HUES6 (cell line): ENCODE measurements at regions not wholly inside any gene's neighbourhood (a gene's known extent, or its start where the extent isn't known, plus 50 kb on each side); places are given as distances from the start of the nearest gene placed in this dataset.

Experiments
- H3K27ac ChIP-seq: 2 replicates; pipeline ENCODE4 v1.7.0; 2013; ENCODE audit warnings: low read depth, mild to moderate bottlenecking, low read length, inconsistent platforms
- H3K27me3 ChIP-seq: 2 replicates; pipeline ENCODE4 v1.6.1; 2013; ENCODE audit warnings: low read length; ENCODE audit not compliant: control insufficient read depth, insufficient read depth
- H3K36me3 ChIP-seq: 2 replicates; pipeline ENCODE4 v1.6.1; 2013; ENCODE audit warnings: low read length; ENCODE audit not compliant: control insufficient read depth, insufficient read depth
- H3K4me1 ChIP-seq: 2 replicates; pipeline ENCODE4 v1.6.1; 2013; ENCODE audit warnings: low read length; ENCODE audit not compliant: control insufficient read depth, insufficient read depth
- H3K4me3 ChIP-seq: 2 replicates; pipeline ENCODE4 v1.5.1; 2013; ENCODE audit warnings: low read depth, low read length
- H3K9ac ChIP-seq: one replicate; pipeline ENCODE4 v1.6.1; 2013; ENCODE audit warnings: mild to moderate bottlenecking, low read length
- H3K9me3 ChIP-seq: 2 replicates; pipeline ENCODE4 v1.6.1; 2013; ENCODE audit warnings: low read depth, low read length; ENCODE audit not compliant: control insufficient read depth, insufficient read depth

DNA sequence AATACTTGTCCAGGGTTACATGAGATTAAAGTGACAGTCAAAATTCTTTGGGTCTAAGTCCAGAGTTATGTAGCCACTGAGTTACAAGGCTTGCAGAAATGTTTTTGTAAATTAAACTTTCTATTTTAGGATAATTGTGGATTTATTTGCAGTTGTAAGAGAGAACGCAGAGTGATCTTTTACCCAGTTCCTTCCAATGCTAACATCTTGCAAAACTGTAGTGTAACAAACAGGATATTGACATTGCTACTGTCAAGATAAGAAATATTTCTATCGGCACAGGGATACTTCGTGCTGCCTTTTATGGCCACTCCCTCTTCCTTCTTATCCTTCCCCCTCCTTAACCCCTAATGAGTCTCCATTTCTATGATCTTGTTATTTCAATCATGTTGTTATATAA is 1022.9 kb downstream of the MCTP2 start:
- H3K4me1 ChIP-seq = no peaks in the 10 kb centered on the region

DNA sequence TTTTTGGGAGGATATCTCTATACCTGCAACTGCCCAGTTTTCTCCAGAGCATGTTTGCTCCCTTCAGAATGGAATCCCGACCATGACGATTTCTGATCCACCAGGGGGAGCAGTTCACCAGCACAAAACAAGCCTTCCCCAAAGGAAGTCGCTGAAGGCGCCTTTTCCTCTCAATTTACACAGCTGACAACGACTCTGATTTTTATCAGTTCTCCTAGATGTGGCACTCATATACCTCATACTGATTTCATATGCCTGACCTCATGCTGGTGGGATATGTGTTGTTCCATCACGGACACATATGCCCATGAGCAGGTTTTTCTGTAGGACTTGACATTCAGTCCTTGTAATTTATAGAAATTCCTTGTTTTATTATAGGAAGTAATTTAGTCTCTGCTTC is 1028.2 kb downstream of the MCTP2 start:
- H3K27ac ChIP-seq = no peak overlapping the region
- no peaks in the 10 kb centered on the region for H3K36me3 ChIP-seq
- no peak overlapping the region for H3K4me3 ChIP-seq
- no peak overlapping the region for H3K9ac ChIP-seq
- H3K4me1 ChIP-seq = peaks cover 7% of the 10 kb centered on the region; the same call in 1 of the 2 replicates
- no peaks in the 10 kb centered on the region for H3K9me3 ChIP-seq
- no peaks in the 10 kb centered on the region for H3K27me3 ChIP-seq

More for the DNA sequence above, 1022.9 kb downstream of the MCTP2 start:
- Histone ChIP-seq H3K4me3 (no peak overlapping the region), H3K9me3 (no peaks in the 10 kb centered on the region), H3K9ac (no peak overlapping the region), H3K27ac (no peak overlapping the region), H3K27me3 (no peaks in the 10 kb centered on the region), H3K36me3 (no peaks in the 10 kb centered on the region)

DNA sequence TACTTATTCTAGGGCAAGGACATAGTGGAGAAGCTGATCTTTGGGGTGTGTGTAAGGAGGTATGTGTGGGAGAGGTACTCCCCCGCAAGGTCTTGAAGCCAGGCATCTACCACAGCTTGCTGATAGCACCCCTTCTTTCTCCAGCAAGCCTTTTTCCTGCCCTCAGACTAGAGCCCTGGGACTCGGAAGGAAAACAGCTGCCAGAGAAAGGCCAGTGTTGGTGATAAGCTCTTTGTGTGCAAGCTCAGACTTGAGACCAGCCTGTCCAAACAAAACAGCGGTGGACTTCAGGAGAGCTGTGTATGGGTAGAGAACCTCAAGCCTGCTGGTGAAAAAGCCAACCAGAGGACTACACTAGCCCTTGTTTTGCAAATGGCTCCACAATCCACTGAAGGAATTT is 1028.6 kb downstream of the MCTP2 start:
- Histone ChIP-seq H3K4me1 (peaks cover 7% of the 10 kb centered on the region; the same call in 1 of the 2 replicates), H3K27ac (no peak overlapping the region)

DNA sequence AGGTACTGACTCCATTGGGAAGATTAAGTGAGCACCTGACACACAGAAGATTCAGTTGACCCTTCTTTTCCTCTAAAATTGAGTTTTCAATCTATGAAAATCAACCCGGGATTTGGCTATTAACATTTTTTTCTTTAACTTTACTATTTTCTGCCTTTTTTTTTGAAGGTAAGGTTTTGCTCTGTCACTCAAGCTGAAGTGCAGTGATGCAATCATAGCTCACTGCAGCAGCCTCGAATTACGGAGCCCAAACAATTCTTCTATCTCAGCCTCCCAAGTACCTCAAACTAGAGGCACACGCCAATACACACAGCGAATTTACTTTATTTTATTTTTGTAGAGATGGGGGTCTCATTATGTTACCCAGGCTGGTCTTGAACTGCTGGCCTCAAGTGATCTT is 1029.5 kb downstream of the MCTP2 start:
- Histone ChIP-seq H3K27me3 (no peaks in the 10 kb centered on the region), H3K27ac (no peak overlapping the region), H3K36me3 (no peaks in the 10 kb centered on the region), H3K9ac (no peak overlapping the region), H3K9me3 (no peaks in the 10 kb centered on the region), H3K4me3 (no peak overlapping the region), H3K4me1 (peaks cover 7% of the 10 kb centered on the region; the same call in 1 of the 2 replicates)

More for the DNA sequence above, 1028.6 kb downstream of the MCTP2 start:
- no peaks in the 10 kb centered on the region for H3K36me3 ChIP-seq
- no peaks in the 10 kb centered on the region for H3K9me3 ChIP-seq
- no peak overlapping the region for H3K4me3 ChIP-seq
- H3K9ac ChIP-seq = no peak overlapping the region
- no peaks in the 10 kb centered on the region for H3K27me3 ChIP-seq

DNA sequence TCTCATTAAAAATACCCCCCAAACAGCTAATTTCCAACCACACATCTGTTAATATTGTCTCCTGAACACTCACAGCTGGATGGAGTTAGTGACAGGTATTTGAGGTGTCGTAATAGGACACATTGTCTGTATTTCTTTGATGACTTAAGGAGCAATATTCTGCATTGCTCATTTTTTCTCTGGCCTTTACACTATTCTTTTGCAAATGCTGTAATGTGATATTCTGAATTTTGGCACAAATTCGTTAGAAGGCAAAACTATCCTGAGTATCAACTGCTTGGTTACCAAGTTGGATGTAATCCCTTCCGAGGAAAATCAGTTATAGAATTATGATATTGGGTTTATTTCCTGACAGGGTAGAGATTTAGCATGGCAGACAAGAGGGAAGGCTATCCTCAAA is 1030.2 kb downstream of the MCTP2 start:
- Histone ChIP-seq H3K36me3 (no peaks in the 10 kb centered on the region), H3K4me3 (no peak overlapping the region), H3K27ac (no peak overlapping the region), H3K4me1 (peaks cover 7% of the 10 kb centered on the region; the same call in 1 of the 2 replicates), H3K9me3 (no peaks in the 10 kb centered on the region), H3K27me3 (no peaks in the 10 kb centered on the region), H3K9ac (no peak overlapping the region)

DNA sequence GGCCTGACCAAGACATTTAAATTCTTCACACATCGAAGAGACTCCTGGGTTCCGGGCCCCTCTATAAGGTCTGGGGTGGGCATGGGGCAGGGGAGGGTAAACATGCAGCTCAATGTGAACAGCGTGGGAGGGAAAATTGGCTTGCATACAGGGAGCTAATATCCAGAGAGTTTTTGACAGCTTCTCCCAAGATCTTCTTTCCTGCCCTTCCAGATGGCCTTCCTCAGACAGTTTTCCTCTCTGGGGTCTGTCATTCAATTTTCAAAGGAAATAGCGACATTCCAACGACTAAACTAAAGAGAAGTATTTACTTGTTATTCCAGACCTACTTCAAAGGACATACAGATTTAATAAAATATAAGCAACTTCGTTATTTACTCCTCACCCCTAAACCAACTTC is 1030.6 kb downstream of the MCTP2 start:
- H3K36me3 ChIP-seq = no peaks in the 10 kb centered on the region
- H3K27me3 ChIP-seq = no peaks in the 10 kb centered on the region
- H3K27ac ChIP-seq = no peak overlapping the region
- peaks cover 7% of the 10 kb centered on the region; the same call in 1 of the 2 replicates for H3K4me1 ChIP-seq
- H3K4me3 ChIP-seq = no peak overlapping the region
- H3K9ac ChIP-seq = no peak overlapping the region
- no peaks in the 10 kb centered on the region for H3K9me3 ChIP-seq

DNA sequence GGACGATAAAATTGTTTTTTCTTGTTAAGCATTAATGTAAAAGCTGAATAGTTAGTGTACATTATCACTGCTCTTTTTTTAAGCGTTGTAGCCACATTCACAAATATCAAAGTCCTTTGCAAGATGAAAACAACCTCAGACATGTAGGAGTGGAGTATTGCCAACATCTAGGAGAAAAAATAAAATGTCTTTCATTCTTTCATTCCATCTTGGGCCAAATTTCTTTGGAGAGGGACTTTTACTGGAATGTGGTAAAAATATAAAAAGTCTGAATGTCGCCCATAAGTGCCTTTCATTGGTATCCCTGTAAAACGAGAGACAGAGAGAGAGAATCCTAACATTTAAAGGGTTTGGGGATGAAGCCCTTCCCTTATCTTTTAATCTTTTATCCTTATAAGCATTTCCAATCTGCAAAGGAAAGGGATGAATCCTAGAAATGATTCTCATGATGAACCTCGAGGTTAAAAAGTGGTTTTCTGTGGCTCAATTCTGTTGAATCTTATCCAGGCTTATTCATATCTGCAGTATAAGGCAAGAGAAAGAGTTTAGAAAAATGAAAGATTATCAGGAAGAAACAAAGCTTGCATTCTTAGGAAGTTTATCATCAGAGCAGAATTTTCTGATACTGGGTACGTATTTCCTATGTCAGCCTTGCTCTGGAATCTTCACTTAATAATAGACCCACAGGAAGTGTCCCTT is 1031.7 kb downstream of the MCTP2 start:
- Histone ChIP-seq H3K4me1 (peaks cover 7% of the 10 kb centered on the region; the same call in 1 of the 2 replicates), H3K4me3 (no peak overlapping the region)

DNA sequence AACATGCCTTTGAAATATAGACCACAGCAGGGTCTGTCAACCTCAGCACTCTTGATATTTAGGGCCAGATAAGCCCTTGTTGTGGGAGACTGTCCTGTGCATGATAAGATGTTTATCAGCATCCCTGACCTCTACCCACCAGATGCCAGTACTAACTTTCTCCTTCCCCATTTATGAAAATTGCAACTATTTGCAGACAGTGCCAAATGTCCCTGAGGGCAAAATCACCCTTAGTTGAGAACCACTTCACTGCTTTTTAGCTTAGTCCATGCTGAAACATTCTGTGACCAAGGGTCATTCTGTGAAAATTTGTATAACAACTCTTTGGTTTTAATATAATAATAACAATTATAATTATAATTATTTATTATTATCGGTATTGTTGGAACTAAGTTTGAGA is 1032.4 kb downstream of the MCTP2 start:
- no peak overlapping the region for H3K9ac ChIP-seq
- peaks cover 7% of the 10 kb centered on the region; the same call in 1 of the 2 replicates for H3K4me1 ChIP-seq
- H3K36me3 ChIP-seq = no peaks in the 10 kb centered on the region
- no peaks in the 10 kb centered on the region for H3K9me3 ChIP-seq
- H3K4me3 ChIP-seq = no peak overlapping the region
- H3K27ac ChIP-seq = no peak overlapping the region
- H3K27me3 ChIP-seq = no peaks in the 10 kb centered on the region

More for the DNA sequence above, 1031.7 kb downstream of the MCTP2 start:
- Histone ChIP-seq H3K36me3 (no peaks in the 10 kb centered on the region), H3K9me3 (no peaks in the 10 kb centered on the region), H3K9ac (no peak overlapping the region), H3K27ac (no peak overlapping the region), H3K27me3 (no peaks in the 10 kb centered on the region)

DNA sequence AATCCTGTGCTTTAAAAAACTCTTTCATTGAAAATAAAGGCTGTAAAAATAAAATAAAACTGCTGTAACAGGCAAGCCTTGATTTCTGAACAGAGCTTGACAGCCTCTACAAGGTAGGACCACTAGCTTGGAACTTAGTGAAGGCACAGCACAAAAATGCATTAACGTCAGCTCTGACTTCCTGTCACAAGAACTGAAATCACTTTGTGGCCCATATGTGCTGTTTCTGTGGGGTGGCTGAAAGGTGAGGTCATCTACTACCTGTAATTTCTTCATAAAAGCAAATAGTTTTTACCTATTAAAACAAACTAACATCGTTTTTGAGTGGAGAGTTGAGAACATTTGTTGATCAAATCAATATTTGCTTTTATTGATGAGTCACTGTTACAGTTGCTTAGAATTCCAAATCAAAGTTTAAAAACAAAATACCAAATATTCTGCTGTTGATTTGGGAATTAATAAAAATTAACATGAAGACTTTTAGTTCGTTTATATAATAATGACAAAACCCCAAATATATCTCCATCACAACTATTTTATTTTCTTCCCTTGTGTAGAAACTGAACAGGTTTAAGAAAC is 1034.1 kb downstream of the MCTP2 start:
- no peaks in the 10 kb centered on the region for H3K27me3 ChIP-seq
- no peak overlapping the region for H3K27ac ChIP-seq
- H3K4me3 ChIP-seq = no peak overlapping the region
- no peak overlapping the region for H3K9ac ChIP-seq
- no peaks in the 10 kb centered on the region for H3K4me1 ChIP-seq
- H3K9me3 ChIP-seq = no peaks in the 10 kb centered on the region
- H3K36me3 ChIP-seq = no peaks in the 10 kb centered on the region

DNA sequence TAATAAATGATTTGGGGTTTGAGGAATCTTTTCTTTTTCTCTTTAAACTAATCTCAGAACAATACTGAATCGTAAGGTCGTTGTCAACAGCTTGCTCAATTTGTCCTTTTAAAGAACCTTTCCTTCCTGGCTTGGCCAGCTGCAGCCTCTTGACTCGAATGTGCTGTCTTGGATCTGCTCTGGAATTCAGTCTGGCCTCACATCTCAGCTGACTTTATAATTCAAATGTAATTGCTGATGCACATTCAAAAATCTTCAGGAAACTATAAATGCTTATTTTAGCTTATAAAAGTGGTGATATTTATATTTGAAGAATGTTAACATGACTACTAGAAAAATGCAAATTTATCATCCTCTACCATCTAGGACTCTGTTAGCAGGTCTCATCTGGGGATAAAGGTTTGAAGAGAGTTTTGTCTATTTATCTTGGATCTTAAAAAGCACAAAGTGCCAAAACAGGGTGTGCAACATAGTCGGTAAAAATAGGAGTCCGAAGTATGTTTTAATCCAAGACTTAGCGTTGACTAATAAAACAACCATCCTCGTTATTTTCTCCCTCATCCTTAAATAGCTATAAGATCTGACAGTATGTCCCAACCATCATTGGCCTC is 1035.2 kb downstream of the MCTP2 start:
- H3K27ac ChIP-seq = no peak overlapping the region
- H3K4me3 ChIP-seq = no peak overlapping the region
- no peaks in the 10 kb centered on the region for H3K36me3 ChIP-seq
- no peaks in the 10 kb centered on the region for H3K4me1 ChIP-seq
- H3K27me3 ChIP-seq = no peaks in the 10 kb centered on the region
- H3K9ac ChIP-seq = no peak overlapping the region
- no peaks in the 10 kb centered on the region for H3K9me3 ChIP-seq

DNA sequence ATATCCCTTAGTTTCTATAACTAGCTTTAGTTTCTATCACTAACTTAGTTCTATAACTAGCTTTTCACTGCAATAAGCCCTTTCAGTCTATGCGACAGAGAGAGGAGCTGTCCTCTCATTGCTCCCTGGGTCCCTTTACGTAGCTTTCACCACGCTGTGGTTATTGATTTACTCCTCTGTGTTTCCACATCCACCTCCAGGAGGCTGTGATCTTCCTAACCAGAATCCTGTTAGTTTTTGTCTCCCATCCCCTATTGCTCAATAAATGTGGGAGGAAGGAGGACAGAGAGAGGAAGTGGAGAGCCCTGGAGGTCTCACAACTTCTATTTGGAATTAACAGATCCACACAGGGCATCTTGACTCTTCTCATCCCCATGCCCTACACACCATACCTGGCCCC is 1036.1 kb downstream of the MCTP2 start:
- H3K4me3 ChIP-seq = no peak overlapping the region
- H3K9ac ChIP-seq = no peak overlapping the region
- no peaks in the 10 kb centered on the region for H3K9me3 ChIP-seq
- H3K4me1 ChIP-seq = no peaks in the 10 kb centered on the region
- H3K36me3 ChIP-seq = no peaks in the 10 kb centered on the region
- no peak overlapping the region for H3K27ac ChIP-seq
- no peaks in the 10 kb centered on the region for H3K27me3 ChIP-seq
